Uterus (tissue), 3 donors: ENCODE measurements at regions not wholly inside any gene's neighbourhood (a gene's known extent, or its start where the extent isn't known, plus 50 kb on each side); places are given as distances from the start of the nearest gene placed in this dataset.

Experiments used
- DNase-seq, 2 donors: peaks; one replicate each; pipeline ENCODE4 v3.0.0-alpha.2; 2019 to 2020
- H3K27ac ChIP-seq, 2 donors: fragments of 200-600 bp; sonication (generic); 1 replicate in 1 of 2; 2 replicates in 1 of 2; pipeline ENCODE4 v1.5.1; 2016 to 2018
- H3K27me3 ChIP-seq, 2 donors: fragments of 200-600 bp; sonication (generic); one replicate each; pipeline ENCODE4 v1.5.1; 2018 to 2019; ENCODE audit warnings: control low read depth in 1 of 2
- H3K36me3 ChIP-seq, 2 donors: fragments of 200-600 bp; sonication (generic); one replicate each; pipeline ENCODE4 v1.5.1; 2019; ENCODE audit warnings: control low read depth in 1 of 2
- H3K4me1 ChIP-seq, 2 donors: fragments of 200-600 bp; sonication (generic); one replicate each; pipeline ENCODE4 v1.5.1; 2018 to 2019; ENCODE audit warnings: control low read depth in 1 of 2
- H3K4me3 ChIP-seq, 2 donors: fragments of 200-600 bp; sonication (generic); 1 replicate in 1 of 2; 2 replicates in 1 of 2; pipeline ENCODE4 v1.5.1; 2018 to 2019; ENCODE audit warnings: mild to moderate bottlenecking in 1 of 2
- H3K9me3 ChIP-seq, 2 donors: fragments of 200-600 bp; sonication (generic); one replicate each; pipeline ENCODE4 v1.5.1; 2019; ENCODE audit warnings: control low read depth in 1 of 2
- CTCF ChIP-seq, 4 experiments: fragments of 200-600 bp in 2 of 4; fragments of 450-650 bp in 2 of 4; sonication (generic) in 2 of 4; IDR thresholded peaks; one replicate each; pipeline ENCODE4 v1.5.1; 2016 to 2019; ENCODE audit warnings: antibody characterized with exemption in 4 of 4, mild to moderate bottlenecking in 2 of 4, moderate library complexity in 1 of 4
- POLR2A ChIP-seq, 2 donors: fragments of 450-650 bp; IDR thresholded peaks; one replicate each; pipeline ENCODE4 v1.6.1; 2016; ENCODE audit warnings: antibody characterized with exemption in 2 of 2, mild to moderate bottlenecking in 1 of 2, moderate library complexity in 1 of 2
- intact Hi-C: fragments of 100-400 bp; cut with DNase I; formaldehyde crosslinking; loops from one replicate; pipeline ENCODE4 v1.15.1; 2023; ENCODE audit warnings: low total_unique reads
- donor health status: DM: yes; HTN: yes; CAD: no.

DNA sequence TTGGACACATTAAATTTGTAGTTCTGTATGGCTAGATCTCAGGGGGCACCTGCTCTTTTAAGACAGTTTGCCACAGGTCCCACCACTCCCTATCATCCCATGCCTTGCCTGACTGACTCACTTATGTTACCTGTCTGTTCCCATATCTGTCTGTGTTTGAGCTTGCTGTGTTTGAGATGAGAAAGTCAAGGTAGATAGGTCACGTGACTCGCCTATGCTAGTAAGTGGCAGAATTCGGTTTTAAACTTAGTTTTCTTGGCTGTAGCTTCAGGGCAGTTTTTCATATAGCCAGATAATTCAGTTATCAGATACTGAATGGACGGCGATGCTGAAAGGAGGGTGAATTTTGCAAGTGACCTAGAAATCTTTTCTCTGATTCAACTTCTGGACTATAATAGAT lies 348.4 kb downstream of the RPS24 start:
- H3K4me3 ChIP-seq = no peak overlapping the region
- TF ChIP-seq POLR2A (IDR thresholded peaks at IDR 0.05) (no peak), CTCF (IDR thresholded peaks at IDR 0.05) (no peak)
- no peak for DNase-seq
- H3K4me1 ChIP-seq = no peaks in the 10 kb centered on the region
- no peaks in the 10 kb centered on the region for H3K27me3 ChIP-seq
- H3K9me3 ChIP-seq = no peaks in the 10 kb centered on the region
- H3K36me3 ChIP-seq = no peaks in the 10 kb centered on the region
- intact Hi-C loops = no loop called here
- no peak overlapping the region for H3K27ac ChIP-seq

GRCh38 chr10:78382772-78383171 lies 349.1 kb downstream of the RPS24 start:
- no peaks in the 10 kb centered on the region for H3K36me3 ChIP-seq
- TF ChIP-seq POLR2A (IDR thresholded peaks at IDR 0.05) (no peak), CTCF (IDR thresholded peaks at IDR 0.05) (no peak)
- no peak for DNase-seq
- H3K4me1 ChIP-seq = no peaks in the 10 kb centered on the region
- H3K4me3 ChIP-seq = no peak overlapping the region
- intact Hi-C loops = no loop called here
- H3K27me3 ChIP-seq = no peaks in the 10 kb centered on the region
- H3K9me3 ChIP-seq = no peaks in the 10 kb centered on the region
- H3K27ac ChIP-seq = no peak overlapping the region

DNA sequence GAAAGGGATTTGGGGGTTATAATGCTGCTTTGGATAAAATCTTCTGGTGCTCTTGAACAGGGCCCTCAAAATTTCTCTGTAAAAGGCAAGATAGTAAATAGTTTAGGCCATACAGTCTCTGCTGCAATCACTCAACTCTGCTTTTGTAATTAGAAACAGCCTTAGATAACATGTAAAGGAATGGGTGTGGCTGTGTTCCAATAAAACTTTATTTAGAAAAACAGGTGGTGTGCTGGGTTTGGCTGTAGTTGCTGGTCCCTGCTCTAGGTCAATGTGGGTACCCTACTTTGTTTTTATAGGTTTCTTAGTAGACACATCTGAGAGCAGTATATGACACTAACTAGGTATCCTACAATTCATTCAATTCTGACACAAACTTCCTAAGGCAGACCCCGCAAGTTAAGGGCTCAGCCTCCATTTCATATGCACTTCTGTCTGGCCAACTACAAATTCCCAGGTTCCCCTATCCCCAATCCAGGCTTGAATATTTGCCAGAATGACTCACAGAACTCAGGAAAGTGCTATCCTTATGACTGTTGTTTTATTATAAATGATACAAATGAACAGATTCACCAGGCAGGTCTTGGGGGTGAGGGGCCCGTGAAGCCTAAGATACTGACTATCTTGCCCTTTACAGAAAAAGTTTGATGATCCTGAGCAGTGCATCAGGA lies 349.9 kb downstream of the RPS24 start:
- intact Hi-C loops = no loop called here
- Histone ChIP-seq H3K36me3 (no peaks in the 10 kb centered on the region), H3K9me3 (no peaks in the 10 kb centered on the region), H3K4me1 (no peaks in the 10 kb centered on the region), H3K27me3 (no peaks in the 10 kb centered on the region), H3K4me3 (no peak overlapping the region), H3K27ac (no peak overlapping the region)
- TF ChIP-seq CTCF (IDR thresholded peaks at IDR 0.05) = no peak
- TF ChIP-seq POLR2A (IDR thresholded peaks at IDR 0.05) = no peak
- no peak for DNase-seq

- Histone ChIP-seq H3K27ac (no peak overlapping the region), H3K9me3 (no peaks in the 10 kb centered on the region), H3K27me3 (no peaks in the 10 kb centered on the region), H3K4me3 (no peak overlapping the region), H3K4me1 (no peaks in the 10 kb centered on the region), H3K36me3 (no peaks in the 10 kb centered on the region)
- intact Hi-C loops = no loop called here
- TF ChIP-seq CTCF (IDR thresholded peaks at IDR 0.05) = no peak
- TF ChIP-seq POLR2A (IDR thresholded peaks at IDR 0.05) = no peak
- DNase-seq = no peak
Observed at GRCh38 chr10:78384049-78384431, 350.4 kb downstream of the RPS24 start.

DNA sequence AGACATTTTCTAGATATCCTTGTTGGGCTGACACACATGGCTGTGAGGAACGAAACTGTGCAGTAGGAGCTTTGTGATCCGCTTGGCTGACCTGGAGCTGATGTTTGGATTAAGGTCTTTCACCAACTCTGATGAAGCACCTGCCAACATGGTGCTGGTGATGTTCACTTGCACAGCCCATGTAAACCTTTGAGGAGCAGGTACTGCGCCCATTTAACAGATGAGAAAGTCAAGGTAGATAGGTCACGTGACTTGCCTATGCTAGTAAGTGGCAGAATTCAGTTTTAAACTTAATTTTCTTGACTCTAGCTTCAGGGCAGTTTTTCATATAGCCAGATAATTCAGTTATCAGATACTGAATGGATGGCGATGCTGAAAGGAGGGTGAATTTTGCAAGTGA lies 351.9 kb downstream of the RPS24 start:
- TF ChIP-seq POLR2A (IDR thresholded peaks at IDR 0.05) = no peak
- no peak for TF ChIP-seq CTCF (IDR thresholded peaks at IDR 0.05)
- H3K27me3 ChIP-seq = no peaks in the 10 kb centered on the region
- H3K4me1 ChIP-seq = no peaks in the 10 kb centered on the region
- no peak for DNase-seq
- intact Hi-C loops = no loop called here
- H3K9me3 ChIP-seq = no peaks in the 10 kb centered on the region
- H3K4me3 ChIP-seq = no peak overlapping the region
- H3K36me3 ChIP-seq = no peaks in the 10 kb centered on the region
- H3K27ac ChIP-seq = no peak overlapping the region
